H7 (cell line): ENCODE measurements at regions not wholly inside any gene's neighbourhood (a gene's known extent, or its start where the extent isn't known, plus 50 kb on each side); places are given as distances from the start of the nearest gene placed in this dataset.

Experiments used
- DNase-seq: peaks from one replicate; pipeline ENCODE4 v3.0.0; 2012
- H3K27me3 ChIP-seq: 2 replicates; pipeline ENCODE4 v1.6.0; 2011; ENCODE audit warnings: mild to moderate bottlenecking, low read length; ENCODE audit not compliant: control insufficient read depth, insufficient read depth
- H3K36me3 ChIP-seq: replicated peaks from 2 replicates; pipeline ENCODE4 v1.5.1; 2011; ENCODE audit warnings: low read length; ENCODE audit not compliant: control insufficient read depth, insufficient read depth
- H3K4me3 ChIP-seq: 2 replicates; pipeline ENCODE4 v1.5.1; 2011; ENCODE audit warnings: low read depth, mild to moderate bottlenecking, control low read depth, low read length, moderate library complexity; ENCODE audit not compliant: insufficient read depth

- Histone ChIP-seq H3K27me3 (no peaks in the 10 kb centered on the region), H3K4me3 (no peak overlapping the region), H3K36me3 (no peaks in the 10 kb centered on the region)
- DNase-seq = no peak
These were observed 270.6 kb downstream of the PBX3 start for GRCh38 chr9:126017758-126018157.

GRCh38 chr9:126020836-126021235 lies 273.7 kb downstream of the PBX3 start:
- Histone ChIP-seq H3K36me3 (no peaks in the 10 kb centered on the region), H3K27me3 (no peaks in the 10 kb centered on the region)
- no peak for DNase-seq

GRCh38 chr9:126023962-126024361 lies 276.8 kb downstream of the PBX3 start:
- no peak overlapping the region for H3K4me3 ChIP-seq
- no peaks in the 10 kb centered on the region for H3K36me3 ChIP-seq
- DNase-seq = no peak

More at GRCh38 chr9:126020836-126021235, 273.7 kb downstream of the PBX3 start:
- no peak overlapping the region for H3K4me3 ChIP-seq

GRCh38 chr9:126024581-126025230 lies 277.5 kb downstream of the PBX3 start:
- H3K27me3 ChIP-seq = no peaks in the 10 kb centered on the region
- no peak for DNase-seq
- H3K4me3 ChIP-seq = no peak overlapping the region
- H3K36me3 ChIP-seq = no peaks in the 10 kb centered on the region

More at GRCh38 chr9:126023962-126024361, 276.8 kb downstream of the PBX3 start:
- no peaks in the 10 kb centered on the region for H3K27me3 ChIP-seq

GRCh38 chr9:126025991-126026390 lies 278.8 kb downstream of the PBX3 start:
- no peak for DNase-seq
- H3K4me3 ChIP-seq = no peak overlapping the region
- H3K27me3 ChIP-seq = no peaks in the 10 kb centered on the region
- no peaks in the 10 kb centered on the region for H3K36me3 ChIP-seq

- no peak overlapping the region for H3K4me3 ChIP-seq
- H3K36me3 ChIP-seq = no peaks in the 10 kb centered on the region
- no peaks in the 10 kb centered on the region for H3K27me3 ChIP-seq
- DNase-seq = no peak
These were observed 280.4 kb downstream of the PBX3 start for GRCh38 chr9:126027566-126027965.

- H3K4me3 ChIP-seq = no peak overlapping the region
- no peaks in the 10 kb centered on the region for H3K27me3 ChIP-seq
- no peak for DNase-seq
- no peaks in the 10 kb centered on the region for H3K36me3 ChIP-seq
These were observed 281.6 kb downstream of the PBX3 start for GRCh38 chr9:126028746-126029145.

- no peak for DNase-seq
These were observed 283.5 kb downstream of the PBX3 start for GRCh38 chr9:126030716-126031115.

GRCh38 chr9:126031116-126031515 lies 283.9 kb downstream of the PBX3 start:
- Histone ChIP-seq H3K4me3 (no peak overlapping the region), H3K27me3 (no peaks in the 10 kb centered on the region), H3K36me3 (no peaks in the 10 kb centered on the region)
- DNase-seq = no peak

More at GRCh38 chr9:126030716-126031115, 283.5 kb downstream of the PBX3 start:
- Histone ChIP-seq H3K27me3 (no peaks in the 10 kb centered on the region), H3K4me3 (no peak overlapping the region), H3K36me3 (no peaks in the 10 kb centered on the region)

GRCh38 chr9:126032135-126032534 lies 285.0 kb downstream of the PBX3 start:
- Histone ChIP-seq H3K27me3 (no peaks in the 10 kb centered on the region), H3K36me3 (no peaks in the 10 kb centered on the region), H3K4me3 (no peak overlapping the region)
- no peak for DNase-seq

GRCh38 chr9:126033318-126033717 lies 286.1 kb downstream of the PBX3 start:
- DNase-seq = no peak
- Histone ChIP-seq H3K4me3 (no peak overlapping the region), H3K27me3 (no peaks in the 10 kb centered on the region), H3K36me3 (no peaks in the 10 kb centered on the region)

- no peak for DNase-seq
- H3K27me3 ChIP-seq = no peaks in the 10 kb centered on the region
- no peaks in the 10 kb centered on the region for H3K36me3 ChIP-seq
- H3K4me3 ChIP-seq = no peak overlapping the region
These were observed 286.8 kb downstream of the PBX3 start for GRCh38 chr9:126033956-126034355.

GRCh38 chr9:126036881-126037291 lies 289.7 kb downstream of the PBX3 start:
- Histone ChIP-seq H3K27me3 (no peaks in the 10 kb centered on the region), H3K4me3 (no peak overlapping the region), H3K36me3 (no peaks in the 10 kb centered on the region)
- DNase-seq = no peak

GRCh38 chr9:126038790-126039189 lies 287.8 kb upstream of the MVB12B start:
- Histone ChIP-seq H3K36me3 (no peaks in the 10 kb centered on the region), H3K27me3 (no peaks in the 10 kb centered on the region), H3K4me3 (no peak overlapping the region)
- no peak for DNase-seq

GRCh38 chr9:126043681-126044080 lies 282.9 kb upstream of the MVB12B start:
- DNase-seq = no peak
- Histone ChIP-seq H3K36me3 (no peaks in the 10 kb centered on the region), H3K27me3 (no peaks in the 10 kb centered on the region), H3K4me3 (no peak overlapping the region)

- no peak overlapping the region for H3K4me3 ChIP-seq
- H3K36me3 ChIP-seq = no peaks in the 10 kb centered on the region
- DNase-seq = no peak
- no peaks in the 10 kb centered on the region; the same call in 1 of the 2 replicates for H3K27me3 ChIP-seq
These were observed 277.5 kb upstream of the MVB12B start for GRCh38 chr9:126049088-126049487.
